Pancreas (tissue), 10 donors: ENCODE measurements at regions not wholly inside any gene's neighbourhood (a gene's known extent, or its start where the extent isn't known, plus 50 kb on each side); places are given as distances from the start of the nearest gene placed in this dataset.

Source experiments
- ATAC-seq, 4 donors: fragments of 200-7000 bp; cut with Tn5 transposase; one replicate each; pipeline versions ENCODE4 v1.8.0 to v1.9.1; 2020; ENCODE audit warnings: mild to moderate bottlenecking in 4 of 4, moderate library complexity in 4 of 4
- DNase-seq, 6 donors: peaks; one replicate each; pipeline ENCODE4 v3.0.0-alpha.2; 2020
- FAIRE-seq: peaks from 2 replicates; lab custom pipeline; 2012; peaks lifted over from hg19 to GRCh38; lab: Jason Lieb, UNC
- H3K27ac ChIP-seq, 4 donors: fragments of 200-600 bp; sonication (generic); 1 replicate in 3 of 4; 2 replicates in 1 of 4; pipeline versions ENCODE4 v1.5.0 to v1.8.0; 2020
- H3K27me3 ChIP-seq, 4 donors: fragments of 200-600 bp; one replicate each; pipeline ENCODE4 v1.8.0; 2021
- H3K36me3 ChIP-seq, 3 donors: fragments of 200-600 bp; sonication (generic) in 1 of 3; one replicate each; pipeline versions ENCODE4 v1.5.0 to v1.8.0; 2020 to 2021
- H3K4me1 ChIP-seq, 3 donors: fragments of 200-600 bp; one replicate each; pipeline ENCODE4 v1.8.0; 2021
- H3K4me3 ChIP-seq, 4 donors: fragments of 200-600 bp; sonication (generic) in 2 of 4; one replicate each; pipeline versions ENCODE4 v1.5.0 to v1.8.0; 2020 to 2021
- H3K9me3 ChIP-seq, 4 donors: fragments of 200-600 bp; one replicate each; pipeline ENCODE4 v1.8.0; 2021
- CTCF ChIP-seq, 4 donors: fragments of 200-600 bp; sonication (generic) in 3 of 4; IDR thresholded peaks; one replicate each; pipeline versions ENCODE4 v1.5.0 to v1.8.0; 2021; ENCODE audit warnings: antibody characterized with exemption in 4 of 4
- WGBS, 2 donors: extraction: QIAGEN DNeasy Blood & Tissue Kit; methylation state at CpG; one replicate each; pipeline ENCODE4 v1.1.7; 2013; 5-methylcytosine and 5-hydroxymethylcytosine counted together
- intact Hi-C, 3 donors: fragments of 100-400 bp; cut with DNase I; formaldehyde crosslinking; loops; one replicate each; pipeline versions ENCODE4 v1.11.1 to v1.14.2; 2022
- donor health status: healthy with polysubstance abuse.
- donor health status: DM: no; HTN: no; CAD: no; lungs with moderate emphysema.
- donor health status: DM: no; HTN: no; CAD: no.
- donor health status: control.
- donor health status: control.
- donor health status: Bipolar disorder and iron deficiency.
- donor health status: DM: yes; HTN: yes; CAD: no.
- donor health status: DM: no; HTN: no; CAD: no.
- donor health status: DM: no; HTN: no; CAD: no.
- donor health status: DM: yes; HTN: yes; CAD: no.

GRCh38 chr10:21170216-21170615 is 273.1 kb upstream of the NEBL start:
- no peak for ATAC-seq
- H3K9me3 ChIP-seq, result no peaks in the 10 kb centered on the region
- no peak overlapping the region for H3K4me3 ChIP-seq
- H3K4me1 ChIP-seq, result peaks cover 0 to 4% (median 3%) of the 10 kb centered on the region in 3 donors
- DNase-seq, result no peak
- no peaks in the 10 kb centered on the region for H3K27me3 ChIP-seq
- intact Hi-C loops, result no loop called here
- 79% methylated on average over 5 of the region's 5 CpGs for WGBS, 2 donors
- no peaks in the 10 kb centered on the region for H3K36me3 ChIP-seq
- TF ChIP-seq CTCF (IDR thresholded peaks at IDR 0.05), result no peak
- H3K27ac ChIP-seq, result no peak overlapping the region
- no peak for FAIRE-seq

GRCh38 chr10:21169271-21169670 is 272.2 kb upstream of the NEBL start:
- Histone ChIP-seq H3K27me3 (no peaks in the 10 kb centered on the region), H3K4me1 (peaks cover 0 to under 1% (median 0%) of the 10 kb centered on the region in 3 donors), H3K4me3 (no peak overlapping the region), H3K36me3 (no peaks in the 10 kb centered on the region), H3K9me3 (no peaks in the 10 kb centered on the region), H3K27ac (no peak overlapping the region)
- TF ChIP-seq CTCF (IDR thresholded peaks at IDR 0.05), result no peak
- ATAC-seq (no peak), DNase-seq (no peak), FAIRE-seq (no peak)
- intact Hi-C loops, result no loop called here
- WGBS, 2 donors, result 85 to 91% methylated on average over 4 of the region's 4 CpGs

- Histone ChIP-seq H3K36me3 (no peaks in the 10 kb centered on the region), H3K4me1 (peaks cover 0 to 9% (median 0%) of the 10 kb centered on the region in 3 donors), H3K9me3 (no peaks in the 10 kb centered on the region), H3K4me3 (peak overlapping the region in 2 of 4 donors; percentile 13 to 21), H3K27ac (peak overlapping the region; percentile 22 to 74 (median 56)), H3K27me3 (no peaks in the 10 kb centered on the region)
- WGBS, 2 donors, result 39 to 40% methylated on average over 8 of the region's 8 CpGs
- no peak for FAIRE-seq
- no peak for DNase-seq
- no peak for TF ChIP-seq CTCF (IDR thresholded peaks at IDR 0.05)
- intact Hi-C loops, result no loop called here
- peak; percentile 31 to 63 (median 43) for ATAC-seq
Measured at GRCh38 chr10:21167288-21168010, 270.3 kb upstream of the NEBL start.

DNA sequence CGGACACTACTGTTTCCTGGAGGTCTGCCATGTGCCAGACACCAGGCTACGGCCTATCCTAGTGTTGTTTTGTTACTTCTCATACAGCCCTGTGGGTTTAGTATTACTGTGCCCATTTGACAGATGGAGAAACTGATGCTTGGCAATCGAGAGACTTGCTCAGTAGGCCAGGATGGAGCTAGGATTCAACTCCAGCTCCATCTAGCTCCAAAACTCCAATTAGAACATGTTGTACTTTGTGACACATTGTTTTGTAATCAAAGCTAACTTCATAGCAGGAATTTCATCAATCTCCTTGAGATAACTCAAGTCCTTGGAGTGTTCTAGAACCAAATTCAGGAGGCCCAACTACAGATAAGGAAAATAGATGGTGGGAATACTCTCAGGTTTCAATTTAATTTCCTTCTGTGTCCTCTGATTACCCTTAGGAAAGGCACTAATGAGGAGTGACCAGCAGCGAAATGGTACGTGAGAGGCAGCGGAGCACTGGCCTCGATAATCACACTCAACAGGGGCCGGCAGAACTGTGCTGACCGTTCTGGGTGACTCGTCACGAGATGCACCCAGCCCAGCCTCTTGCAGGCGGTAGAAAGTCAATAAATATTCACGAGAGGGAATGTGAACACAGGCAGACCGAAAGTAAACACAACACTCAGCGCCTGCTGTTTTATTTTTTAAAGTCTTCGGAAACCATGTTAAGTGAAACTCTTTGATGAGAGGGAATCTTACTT is 269.6 kb upstream of the NEBL start:
- H3K4me1 ChIP-seq, result peaks cover 0 to 9% (median 0%) of the 10 kb centered on the region in 3 donors
- intact Hi-C loops, result no loop called here
- peak in 5 of 6 donors; percentile 49 to 62 (median 57) for DNase-seq
- no peaks in the 10 kb centered on the region for H3K9me3 ChIP-seq
- ATAC-seq, result peak; percentile 87 to 96 (median 92)
- no peak for TF ChIP-seq CTCF (IDR thresholded peaks at IDR 0.05)
- H3K4me3 ChIP-seq, result peak overlapping the region in 2 of 4 donors; percentile 13 to 21
- no peak for FAIRE-seq
- H3K36me3 ChIP-seq, result no peaks in the 10 kb centered on the region
- H3K27ac ChIP-seq, result peak overlapping the region; percentile 22 to 74 (median 56)
- H3K27me3 ChIP-seq, result no peaks in the 10 kb centered on the region
- 36 to 42% methylated on average over 16 of the region's 16 CpGs for WGBS, 2 donors
